CD4-positive, alpha-beta T cell (primary cell): ENCODE measurements at regions not wholly inside any gene's neighbourhood (a gene's known extent, or its start where the extent isn't known, plus 50 kb on each side); places are given as distances from the start of the nearest gene placed in this dataset.

Experiments used
- ATAC-seq: fragments of 200-7000 bp; cut with Tn5 transposase; one replicate; pipeline ENCODE4 v1.10.0; 2022; ENCODE audit warnings: mild to moderate bottlenecking; ENCODE audit not compliant: poor library complexity
- CTCF ChIA-PET: fragments of 350-600 bp; sonication (Branson Sonifier 250); formaldehyde crosslinking; loops from one replicate; lab custom pipeline; 2021; ENCODE audit warnings: antibody characterized with exemption, inconsistent platforms; lab: Charles Lee
- POLR2A ChIA-PET: fragments of 350-600 bp; sonication (Branson Sonifier 250); formaldehyde crosslinking; loops from one replicate; lab custom pipeline; 2021; ENCODE audit warnings: antibody characterized with exemption, inconsistent platforms; lab: Charles Lee
- DNase-seq, 14 experiments: peaks; one replicate each; pipeline ENCODE4 v3.0.0-alpha.2; 2013 to 2020; ENCODE audit warnings: mixed read lengths in 2 of 14
- H3K27ac ChIP-seq, 2 donors: one replicate each; pipeline versions ENCODE4 v1.5.1 to v1.7.0; 2013; ENCODE audit warnings: low read length in 2 of 2, low read depth in 1 of 2, mild to moderate bottlenecking in 1 of 2
- H3K27me3 ChIP-seq, 2 experiments: 1 replicate in 1 of 2; 2 replicates in 1 of 2; pipeline versions ENCODE4 v1.6.1 to v1.7.0; 2013; ENCODE audit warnings: low read length in 2 of 2, control low read depth in 1 of 2, mild to moderate bottlenecking in 1 of 2, moderate library complexity in 1 of 2; ENCODE audit not compliant: insufficient read depth in 2 of 2, control insufficient read depth in 1 of 2
- H3K36me3 ChIP-seq: one replicate; pipeline ENCODE4 v1.6.1; 2013; ENCODE audit warnings: low read length, control low read depth; ENCODE audit not compliant: insufficient read depth
- H3K4me1 ChIP-seq: one replicate; pipeline ENCODE4 v1.6.1; 2013; ENCODE audit warnings: low read length, control low read depth; ENCODE audit not compliant: insufficient read depth
- H3K4me3 ChIP-seq: one replicate; pipeline ENCODE4 v1.5.1; 2013; ENCODE audit warnings: mild to moderate bottlenecking, low read length, moderate library complexity
- H3K9me3 ChIP-seq, 2 experiments: 1 replicate in 1 of 2; 2 replicates in 1 of 2; pipeline versions ENCODE4 v1.6.1 to v1.7.0; 2013; ENCODE audit warnings: low read length in 2 of 2, mild to moderate bottlenecking in 2 of 2, control low read depth in 1 of 2, moderate library complexity in 1 of 2; ENCODE audit not compliant: control insufficient read depth in 1 of 2, insufficient read depth in 1 of 2
- H3K27ac Mint-ChIP-seq: one replicate; pipeline ENCODE4 v1.8.0; 2020; ENCODE audit warnings: mixed read lengths
- H3K27me3 Mint-ChIP-seq: one replicate; pipeline ENCODE4 v1.8.0; 2021; ENCODE audit warnings: mixed read lengths
- H3K36me3 Mint-ChIP-seq: one replicate; pipeline ENCODE4 v1.8.0; 2021; ENCODE audit warnings: low read depth, mixed read lengths
- H3K4me1 Mint-ChIP-seq: one replicate; pipeline ENCODE4 v1.8.0; 2021; ENCODE audit warnings: low read depth, mixed read lengths
- H3K4me3 Mint-ChIP-seq: one replicate; pipeline ENCODE4 v1.8.0; 2020; ENCODE audit warnings: mild to moderate bottlenecking, mixed read lengths
- H3K9me3 Mint-ChIP-seq: one replicate; pipeline ENCODE4 v1.8.0; 2020; ENCODE audit warnings: mixed read lengths
- intact Hi-C, 2 experiments: fragments of 100-400 bp; cut with DNase I in 1 of 2; cut with micrococcal nuclease in 1 of 2; formaldehyde crosslinking; loops; one replicate each; pipeline versions ENCODE4 v1.15.1 to v1.9.0; 2023 to 2025; cut with DNase I, micrococcal nuclease
- TF ChIP-seq, protein P1 (sequence below): fragments of 200-600 bp; IDR thresholded peaks from one replicate; pipeline ENCODE4 v1.8.0; 2022; ENCODE audit warnings: antibody characterized with exemption, mild to moderate bottlenecking

DNA sequence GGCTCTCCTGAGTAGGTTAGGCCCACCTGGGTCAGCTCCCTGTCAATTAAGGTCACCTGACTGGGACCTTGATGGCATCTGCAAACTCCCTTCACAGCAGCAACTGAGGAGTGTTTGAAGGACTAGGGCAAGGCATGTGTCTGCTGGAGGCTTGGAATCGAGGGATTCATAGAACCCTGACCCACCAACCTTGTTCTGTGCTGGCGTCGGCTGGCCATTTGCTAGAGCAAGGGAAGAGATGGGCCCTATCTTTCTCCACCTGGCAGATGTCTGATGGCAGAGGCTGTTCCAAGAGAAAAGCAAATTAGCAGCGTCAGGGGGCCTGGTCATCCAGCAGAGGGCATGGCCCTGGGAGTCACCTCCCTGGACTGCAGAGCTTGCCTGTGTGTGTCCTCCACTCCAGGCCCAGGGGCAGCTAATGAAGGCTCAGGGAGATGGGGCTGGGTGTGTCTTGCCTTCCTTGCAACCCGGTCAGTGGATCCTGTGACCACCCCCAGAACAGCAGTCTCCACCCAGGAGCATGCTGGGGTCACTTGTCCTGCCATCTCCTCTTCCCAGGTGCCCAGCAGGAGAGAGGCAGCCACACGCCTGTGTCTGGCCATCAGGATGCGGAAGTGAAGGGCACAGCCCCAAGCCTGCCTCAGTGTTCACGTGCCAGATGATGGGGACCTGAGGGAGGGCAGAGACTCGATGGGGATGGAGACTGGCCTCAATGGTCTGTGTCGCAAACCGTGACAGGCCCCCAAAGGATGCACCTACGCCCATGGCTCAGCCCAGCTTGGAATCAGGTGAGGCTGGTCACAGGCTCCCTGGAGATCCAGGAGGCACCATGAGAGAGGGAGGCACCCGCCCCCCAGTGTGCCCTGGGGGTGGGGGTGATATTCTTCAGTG, 53.9 kb downstream of the BARX1 start:
- H3K36me3 Mint-ChIP-seq: no peaks in the 10 kb centered on the region
- intact Hi-C loops: no loop called here
- Histone ChIP-seq H3K27ac (no peak overlapping the region), H3K36me3 (no peaks in the 10 kb centered on the region), H3K9me3 (peaks cover 0 to 10% of the 10 kb centered on the region in 2 experiments), H3K4me1 (peaks cover 32% of the 10 kb centered on the region), H3K4me3 (no peak overlapping the region), H3K27me3 (no peaks in the 10 kb centered on the region)
- CTCF ChIA-PET: no interaction called here
- POLR2A ChIA-PET: no interaction called here
- peaks cover 28% of the 10 kb centered on the region for H3K4me1 Mint-ChIP-seq
- TF ChIP-seq, protein P1, sequence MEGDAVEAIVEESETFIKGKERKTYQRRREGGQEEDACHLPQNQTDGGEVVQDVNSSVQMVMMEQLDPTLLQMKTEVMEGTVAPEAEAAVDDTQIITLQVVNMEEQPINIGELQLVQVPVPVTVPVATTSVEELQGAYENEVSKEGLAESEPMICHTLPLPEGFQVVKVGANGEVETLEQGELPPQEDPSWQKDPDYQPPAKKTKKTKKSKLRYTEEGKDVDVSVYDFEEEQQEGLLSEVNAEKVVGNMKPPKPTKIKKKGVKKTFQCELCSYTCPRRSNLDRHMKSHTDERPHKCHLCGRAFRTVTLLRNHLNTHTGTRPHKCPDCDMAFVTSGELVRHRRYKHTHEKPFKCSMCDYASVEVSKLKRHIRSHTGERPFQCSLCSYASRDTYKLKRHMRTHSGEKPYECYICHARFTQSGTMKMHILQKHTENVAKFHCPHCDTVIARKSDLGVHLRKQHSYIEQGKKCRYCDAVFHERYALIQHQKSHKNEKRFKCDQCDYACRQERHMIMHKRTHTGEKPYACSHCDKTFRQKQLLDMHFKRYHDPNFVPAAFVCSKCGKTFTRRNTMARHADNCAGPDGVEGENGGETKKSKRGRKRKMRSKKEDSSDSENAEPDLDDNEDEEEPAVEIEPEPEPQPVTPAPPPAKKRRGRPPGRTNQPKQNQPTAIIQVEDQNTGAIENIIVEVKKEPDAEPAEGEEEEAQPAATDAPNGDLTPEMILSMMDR: no peak
- H3K27me3 Mint-ChIP-seq: peaks cover 2% of the 10 kb centered on the region
- H3K27ac Mint-ChIP-seq: no peak overlapping the region
- no peak overlapping the region for H3K4me3 Mint-ChIP-seq
- ATAC-seq (no peak), DNase-seq (peak in 1 of 14 experiments; percentile 14)
- no peaks in the 10 kb centered on the region for H3K9me3 Mint-ChIP-seq

DNA sequence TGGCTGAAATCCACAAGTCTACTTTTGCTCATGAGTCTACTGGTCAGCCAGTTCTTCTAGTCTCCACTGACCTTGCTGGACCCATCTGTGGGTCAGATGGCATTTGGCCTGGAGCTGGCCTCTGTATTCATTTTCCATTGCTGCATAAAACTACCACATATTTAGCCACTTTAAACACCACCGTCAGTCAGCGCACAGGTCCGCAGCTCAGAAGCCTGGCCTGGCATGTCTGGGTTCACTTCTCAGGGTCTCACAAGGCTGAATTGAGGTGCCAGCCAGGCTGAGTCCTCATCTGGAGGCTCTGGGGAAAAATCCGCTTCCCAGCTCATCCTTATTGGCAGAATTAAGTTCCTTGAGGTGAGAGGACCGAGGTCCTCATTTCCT, 54.7 kb downstream of the BARX1 start:
- Histone ChIP-seq H3K9me3 (peaks cover 0 to 10% of the 10 kb centered on the region in 2 experiments), H3K4me1 (peaks cover 31% of the 10 kb centered on the region), H3K4me3 (no peak overlapping the region), H3K36me3 (no peaks in the 10 kb centered on the region), H3K27ac (no peak overlapping the region), H3K27me3 (no peaks in the 10 kb centered on the region)
- POLR2A ChIA-PET: no interaction called here
- H3K4me1 Mint-ChIP-seq: peaks cover 28% of the 10 kb centered on the region
- H3K9me3 Mint-ChIP-seq: no peaks in the 10 kb centered on the region
- TF ChIP-seq, protein P1: no peak
- H3K4me3 Mint-ChIP-seq: no peak overlapping the region
- CTCF ChIA-PET: no interaction called here
- no peaks in the 10 kb centered on the region for H3K36me3 Mint-ChIP-seq
- DNase-seq (no peak), ATAC-seq (no peak)
- intact Hi-C loops: no loop called here
- no peak overlapping the region for H3K27ac Mint-ChIP-seq
- no peaks in the 10 kb centered on the region for H3K27me3 Mint-ChIP-seq

DNA sequence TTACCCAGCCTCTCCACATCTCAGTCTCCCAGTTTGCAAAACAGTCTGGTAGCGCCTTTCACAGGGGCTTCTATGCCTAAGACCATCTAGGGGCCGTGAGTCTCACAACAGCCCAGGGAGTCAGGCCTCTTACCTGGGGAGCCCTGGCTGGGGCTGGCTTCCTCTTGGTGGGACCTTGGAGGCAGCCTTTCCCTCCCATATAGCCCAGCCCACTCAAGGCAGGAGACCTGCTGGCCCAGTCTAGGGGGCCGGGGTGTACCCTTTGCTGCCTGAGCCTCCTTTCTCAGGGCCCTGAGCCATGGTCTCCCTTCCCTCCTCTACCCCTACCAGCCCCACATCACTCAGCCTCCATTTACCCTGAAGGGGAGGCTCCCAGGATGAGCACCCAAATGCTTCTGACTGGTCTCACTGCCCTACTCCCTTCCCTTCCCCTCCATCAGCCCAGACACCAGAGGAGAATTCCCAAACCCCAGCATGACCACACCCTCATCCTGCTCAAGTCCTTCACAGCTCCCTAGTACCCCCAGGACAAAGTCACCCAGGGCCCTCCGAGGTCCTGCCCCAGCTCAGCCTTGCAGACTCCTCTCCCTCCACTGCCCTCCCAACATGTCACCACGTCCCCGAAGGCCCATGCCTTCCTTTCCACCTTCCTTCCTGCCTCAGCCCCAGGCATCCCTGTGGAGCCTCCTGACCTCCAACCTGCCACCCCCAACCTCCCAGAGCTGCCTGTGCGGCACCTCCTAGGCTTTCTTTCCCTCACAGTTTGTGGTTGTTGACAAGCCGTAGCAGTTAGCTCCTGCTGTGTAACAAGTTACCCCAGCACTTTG, 55.3 kb downstream of the BARX1 start:
- H3K27me3 Mint-ChIP-seq: no peaks in the 10 kb centered on the region
- POLR2A ChIA-PET: no interaction called here

More for the DNA sequence above, 55.3 kb downstream of the BARX1 start:
- Histone ChIP-seq H3K27ac (no peak overlapping the region), H3K4me3 (no peak overlapping the region), H3K36me3 (no peaks in the 10 kb centered on the region), H3K4me1 (peaks cover 29% of the 10 kb centered on the region), H3K27me3 (no peaks in the 10 kb centered on the region), H3K9me3 (peaks cover 0 to 10% of the 10 kb centered on the region in 2 experiments)
- H3K9me3 Mint-ChIP-seq: no peaks in the 10 kb centered on the region
- ATAC-seq: no peak
- H3K36me3 Mint-ChIP-seq: no peaks in the 10 kb centered on the region
- DNase-seq: peak in 1 of 14 experiments; percentile 28
- H3K4me1 Mint-ChIP-seq: peaks cover 28% of the 10 kb centered on the region
- H3K4me3 Mint-ChIP-seq: peak overlapping the region; percentile 25
- CTCF ChIA-PET: no interaction called here
- intact Hi-C loops: no loop called here
- peak overlapping the region; percentile 76 for H3K27ac Mint-ChIP-seq
- TF ChIP-seq, protein P1: no peak
